ENCODE measurements at regions not wholly inside any gene's neighbourhood (a gene's known extent, or its start where the extent isn't known, plus 50 kb on each side); places are given as distances from the start of the nearest gene placed in this dataset.

DNA sequence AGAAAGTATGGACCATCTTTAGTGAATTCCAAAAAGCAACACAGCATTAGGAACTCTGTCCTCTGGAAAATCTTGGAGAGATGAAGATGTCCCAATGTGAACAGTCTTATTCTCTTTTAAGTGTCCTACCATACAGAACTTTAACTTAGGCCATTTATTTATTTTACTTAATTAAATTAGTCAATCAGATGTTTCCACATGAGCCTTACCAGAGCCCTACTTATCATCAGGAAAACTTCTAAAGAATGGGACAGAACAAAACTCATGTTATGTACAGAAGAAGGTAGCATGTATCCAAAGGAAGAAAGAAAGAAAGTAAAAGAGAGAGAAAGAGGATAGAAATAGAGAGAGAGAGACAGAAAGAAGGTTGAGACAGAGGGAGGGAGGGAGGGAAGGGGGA is 276.4 kb downstream of the ETV1 start:
- no peak for TF ChIP-seq CREB1 (IDR thresholded peaks at IDR 0.05; ENCODE audit: low read depth)
- TF ChIP-seq FOXM1 (IDR thresholded peaks at IDR 0.05; ENCODE audit: borderline replicate concordance, low read depth) = no peak
- TF ChIP-seq CEBPB (IDR thresholded peaks at IDR 0.05) = no peak
- no peak for TF ChIP-seq MAX (IDR thresholded peaks at IDR 0.05)
- TF ChIP-seq, protein P1, sequence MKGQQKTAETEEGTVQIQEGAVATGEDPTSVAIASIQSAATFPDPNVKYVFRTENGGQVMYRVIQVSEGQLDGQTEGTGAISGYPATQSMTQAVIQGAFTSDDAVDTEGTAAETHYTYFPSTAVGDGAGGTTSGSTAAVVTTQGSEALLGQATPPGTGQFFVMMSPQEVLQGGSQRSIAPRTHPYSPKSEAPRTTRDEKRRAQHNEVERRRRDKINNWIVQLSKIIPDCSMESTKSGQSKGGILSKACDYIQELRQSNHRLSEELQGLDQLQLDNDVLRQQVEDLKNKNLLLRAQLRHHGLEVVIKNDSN (IDR thresholded peaks at IDR 0.05) = no peak
- TF ChIP-seq NFIC (IDR thresholded peaks at IDR 0.05) = no peak
- no peak for TF ChIP-seq YY1 (IDR thresholded peaks at IDR 0.05; ENCODE audit: low read depth)
- no peak for TF ChIP-seq EGR1 (IDR thresholded peaks at IDR 0.05)
- TF ChIP-seq, protein P2, sequence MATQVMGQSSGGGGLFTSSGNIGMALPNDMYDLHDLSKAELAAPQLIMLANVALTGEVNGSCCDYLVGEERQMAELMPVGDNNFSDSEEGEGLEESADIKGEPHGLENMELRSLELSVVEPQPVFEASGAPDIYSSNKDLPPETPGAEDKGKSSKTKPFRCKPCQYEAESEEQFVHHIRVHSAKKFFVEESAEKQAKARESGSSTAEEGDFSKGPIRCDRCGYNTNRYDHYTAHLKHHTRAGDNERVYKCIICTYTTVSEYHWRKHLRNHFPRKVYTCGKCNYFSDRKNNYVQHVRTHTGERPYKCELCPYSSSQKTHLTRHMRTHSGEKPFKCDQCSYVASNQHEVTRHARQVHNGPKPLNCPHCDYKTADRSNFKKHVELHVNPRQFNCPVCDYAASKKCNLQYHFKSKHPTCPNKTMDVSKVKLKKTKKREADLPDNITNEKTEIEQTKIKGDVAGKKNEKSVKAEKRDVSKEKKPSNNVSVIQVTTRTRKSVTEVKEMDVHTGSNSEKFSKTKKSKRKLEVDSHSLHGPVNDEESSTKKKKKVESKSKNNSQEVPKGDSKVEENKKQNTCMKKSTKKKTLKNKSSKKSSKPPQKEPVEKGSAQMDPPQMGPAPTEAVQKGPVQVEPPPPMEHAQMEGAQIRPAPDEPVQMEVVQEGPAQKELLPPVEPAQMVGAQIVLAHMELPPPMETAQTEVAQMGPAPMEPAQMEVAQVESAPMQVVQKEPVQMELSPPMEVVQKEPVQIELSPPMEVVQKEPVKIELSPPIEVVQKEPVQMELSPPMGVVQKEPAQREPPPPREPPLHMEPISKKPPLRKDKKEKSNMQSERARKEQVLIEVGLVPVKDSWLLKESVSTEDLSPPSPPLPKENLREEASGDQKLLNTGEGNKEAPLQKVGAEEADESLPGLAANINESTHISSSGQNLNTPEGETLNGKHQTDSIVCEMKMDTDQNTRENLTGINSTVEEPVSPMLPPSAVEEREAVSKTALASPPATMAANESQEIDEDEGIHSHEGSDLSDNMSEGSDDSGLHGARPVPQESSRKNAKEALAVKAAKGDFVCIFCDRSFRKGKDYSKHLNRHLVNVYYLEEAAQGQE (IDR thresholded peaks at IDR 0.05; ENCODE audit: low read depth) = no peak
- TF ChIP-seq TAF1 (IDR thresholded peaks at IDR 0.05; ENCODE audit: low read depth) = no peak
- TF ChIP-seq ZBTB7A (IDR thresholded peaks at IDR 0.05; ENCODE audit: low read depth) = no peak
- TF ChIP-seq RAD21 (IDR thresholded peaks at IDR 0.05; ENCODE audit: low read depth) = no peak
- no peak for TF ChIP-seq TCF12 (IDR thresholded peaks at IDR 0.05; ENCODE audit: low read depth)
